Left ventricle myocardium inferior (tissue), 1 donor: ENCODE measurements at regions not wholly inside any gene's neighbourhood (a gene's known extent, or its start where the extent isn't known, plus 50 kb on each side); places are given as distances from the start of the nearest gene placed in this dataset.

Source experiments
- DNase-seq: peaks from one replicate; pipeline ENCODE4 v3.0.0-alpha.2; 2020
- H3K27ac ChIP-seq: fragments of 200-600 bp; replicated peaks from 2 replicates; pipeline ENCODE4 v1.8.0; 2021
- H3K27me3 ChIP-seq: fragments of 200-600 bp; 2 replicates; pipeline ENCODE4 v1.8.0; 2021; ENCODE audit warnings: low read depth
- H3K36me3 ChIP-seq: fragments of 200-600 bp; 2 replicates; pipeline ENCODE4 v1.8.0; 2021
- H3K4me1 ChIP-seq: fragments of 200-600 bp; 2 replicates; pipeline ENCODE4 v1.8.0; 2021
- H3K4me3 ChIP-seq: fragments of 200-600 bp; 2 replicates; pipeline ENCODE4 v1.8.0; 2021; ENCODE audit warnings: mild to moderate bottlenecking, moderate library complexity
- H3K9me3 ChIP-seq: fragments of 200-600 bp; replicated peaks from 2 replicates; pipeline ENCODE4 v1.8.0; 2021
- CTCF ChIP-seq: fragments of 200-600 bp; IDR thresholded peaks from 2 replicates; pipeline ENCODE4 v1.8.0; 2021; ENCODE audit warnings: antibody characterized with exemption, mild to moderate bottlenecking, borderline replicate concordance
- intact Hi-C: fragments of 100-400 bp; cut with micrococcal nuclease; formaldehyde crosslinking; loops from one replicate; pipeline ENCODE4 v1.11.0; 2022
- donor health status: DM: no; HTN: yes; CAD: no; lungs with severe emphysema.

GRCh38 chr14:50038398-50039119 lies 77.8 kb downstream of the VCPKMT start:
- H3K27me3 ChIP-seq = no peaks in the 10 kb centered on the region
- no peak for TF ChIP-seq CTCF
- H3K9me3 ChIP-seq = no peaks in the 10 kb centered on the region
- no peaks in the 10 kb centered on the region for H3K36me3 ChIP-seq
- H3K4me3 ChIP-seq = no peak overlapping the region
- intact Hi-C loops = no loop called here
- no peak for DNase-seq
- H3K27ac ChIP-seq = peak overlapping the region; percentile 7
- peaks cover 11% of the 10 kb centered on the region for H3K4me1 ChIP-seq

GRCh38 chr14:50039120-50039517 lies 77.3 kb downstream of the VCPKMT start:
- no peaks in the 10 kb centered on the region for H3K9me3 ChIP-seq
- no peak for DNase-seq
- no peaks in the 10 kb centered on the region for H3K27me3 ChIP-seq
- peaks cover 16% of the 10 kb centered on the region for H3K4me1 ChIP-seq
- no peaks in the 10 kb centered on the region for H3K36me3 ChIP-seq
- TF ChIP-seq CTCF = no peak
- H3K4me3 ChIP-seq = no peak overlapping the region
- H3K27ac ChIP-seq = peak overlapping the region; percentile 7
- intact Hi-C loops = no loop called here

GRCh38 chr14:50039734-50040400 lies 76.5 kb downstream of the VCPKMT start:
- Histone ChIP-seq H3K27ac (peak overlapping the region; percentile 59), H3K27me3 (no peaks in the 10 kb centered on the region), H3K4me3 (no peak overlapping the region), H3K36me3 (no peaks in the 10 kb centered on the region), H3K4me1 (peaks cover 24% of the 10 kb centered on the region), H3K9me3 (no peaks in the 10 kb centered on the region)
- TF ChIP-seq CTCF = no peak
- intact Hi-C loops = no loop called here
- peak; percentile 42 for DNase-seq

GRCh38 chr14:50040401-50040775 lies 76.0 kb downstream of the VCPKMT start:
- Histone ChIP-seq H3K27ac (peak overlapping the region; percentile 59), H3K9me3 (no peaks in the 10 kb centered on the region), H3K4me3 (no peak overlapping the region), H3K4me1 (peaks cover 29% of the 10 kb centered on the region), H3K27me3 (no peaks in the 10 kb centered on the region), H3K36me3 (no peaks in the 10 kb centered on the region)
- no peak for DNase-seq
- intact Hi-C loops = no loop called here
- no peak for TF ChIP-seq CTCF

GRCh38 chr14:50040895-50041465 lies 75.4 kb downstream of the VCPKMT start:
- Histone ChIP-seq H3K4me3 (no peak overlapping the region), H3K4me1 (peaks cover 32% of the 10 kb centered on the region)
- intact Hi-C loops = no loop called here

More at GRCh38 chr14:50040895-50041465, 75.4 kb downstream of the VCPKMT start:
- Histone ChIP-seq H3K36me3 (no peaks in the 10 kb centered on the region), H3K27me3 (no peaks in the 10 kb centered on the region), H3K27ac (peak overlapping the region; percentile 59), H3K9me3 (peaks cover 4% of the 10 kb centered on the region)
- DNase-seq = no peak
- TF ChIP-seq CTCF = no peak
